Effector CD8-positive, alpha-beta T cell (primary cell): ENCODE measurements at regions not wholly inside any gene's neighbourhood (a gene's known extent, or its start where the extent isn't known, plus 50 kb on each side); places are given as distances from the start of the nearest gene placed in this dataset.

Experiments
- DNase-seq: peaks from one replicate; lab custom pipeline; 2025; lab: John Stamatoyannopoulos, UW

DNA sequence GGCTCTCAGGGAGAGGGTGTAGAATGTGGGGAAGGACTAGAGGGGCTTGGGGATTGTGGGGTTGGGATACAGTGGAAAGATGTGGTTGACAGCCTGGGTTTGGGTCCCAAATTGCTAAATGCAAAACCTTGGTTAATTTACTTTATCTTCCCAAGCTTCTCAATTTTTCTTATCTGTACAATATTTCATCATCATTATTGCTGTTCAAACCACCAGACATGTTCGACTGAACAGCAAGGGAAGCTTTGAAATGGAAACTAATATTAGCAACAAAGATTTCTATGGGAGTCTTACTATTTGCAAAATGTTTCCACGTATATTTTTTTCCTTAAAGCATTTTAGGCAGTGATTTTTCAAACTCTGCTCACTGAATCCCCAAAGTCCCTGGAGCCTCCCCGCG lies 67.0 kb upstream of the KAZN start:
- DNase-seq, result no peak

DNA sequence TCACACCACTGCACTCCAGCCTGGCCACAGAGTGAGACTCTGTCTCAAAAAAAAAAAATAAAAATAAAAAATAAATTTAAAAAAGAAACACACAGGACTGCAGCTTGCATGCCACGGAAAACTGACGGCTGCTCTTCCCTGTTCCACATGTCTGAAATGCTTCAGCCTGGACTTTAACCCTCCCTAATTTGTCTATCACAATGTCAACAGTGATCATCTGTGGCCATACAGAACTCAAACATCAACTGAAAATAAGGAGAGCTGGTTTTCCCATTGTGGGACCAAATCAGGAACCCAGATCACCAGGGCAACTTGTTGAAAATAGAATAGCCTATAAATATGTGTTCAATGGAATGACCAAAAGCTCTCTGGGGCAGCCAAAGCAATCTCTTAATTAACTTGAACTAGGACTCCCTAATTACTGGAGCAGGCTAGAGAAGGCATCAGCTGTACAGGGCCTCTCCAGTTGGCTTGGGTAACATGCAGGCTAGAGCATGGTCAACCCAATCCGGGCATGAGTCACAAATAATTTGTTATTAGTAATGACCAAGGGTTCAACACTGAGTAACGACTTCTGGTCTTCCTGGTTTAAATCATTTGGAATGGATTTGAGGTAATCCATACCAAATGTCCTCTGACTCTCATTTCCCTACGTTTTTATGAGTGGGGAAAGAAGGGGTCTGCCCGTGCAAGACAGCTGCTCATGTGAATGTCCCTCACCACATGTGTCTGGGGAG lies 62.7 kb upstream of the KAZN start:
- no peak for DNase-seq

DNA sequence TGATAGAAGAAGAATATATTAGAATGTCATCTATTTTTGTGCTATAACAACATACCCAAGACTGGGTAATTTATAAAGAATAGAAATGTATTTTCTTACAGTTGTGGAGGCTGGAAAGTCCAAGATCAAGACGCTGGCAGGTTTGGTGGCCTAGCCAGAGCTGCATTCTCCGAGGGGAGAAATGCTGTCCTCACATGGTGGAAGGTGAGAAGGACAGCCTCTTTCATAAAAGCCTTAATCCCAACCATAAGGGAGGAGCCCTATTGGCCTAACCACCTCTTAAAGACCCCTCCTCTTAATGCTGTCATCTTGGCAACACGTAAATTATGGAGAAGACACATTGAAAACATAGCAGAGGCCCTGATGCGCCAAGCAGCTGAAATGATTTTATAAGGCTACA lies 60.1 kb upstream of the KAZN start:
- no peak for DNase-seq

DNA sequence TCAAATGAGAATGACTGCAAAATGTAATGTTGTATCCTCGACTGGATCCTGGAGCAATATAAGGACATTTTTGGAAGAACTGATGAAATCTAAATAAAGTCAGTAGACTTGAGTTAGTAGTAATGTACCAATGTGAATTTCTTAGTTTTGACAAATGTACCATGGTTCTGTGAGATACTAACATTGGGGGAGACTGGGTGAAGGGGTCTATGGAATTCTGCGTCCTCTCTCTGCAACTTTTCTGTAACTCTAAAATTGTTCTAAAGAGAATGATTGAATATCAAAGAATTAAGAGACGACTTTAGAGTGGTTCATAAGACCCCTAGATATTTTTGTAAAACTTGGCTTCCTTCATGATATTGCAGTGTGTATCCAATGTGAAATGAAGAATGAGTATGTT lies 59.2 kb upstream of the KAZN start:
- no peak for DNase-seq

DNA sequence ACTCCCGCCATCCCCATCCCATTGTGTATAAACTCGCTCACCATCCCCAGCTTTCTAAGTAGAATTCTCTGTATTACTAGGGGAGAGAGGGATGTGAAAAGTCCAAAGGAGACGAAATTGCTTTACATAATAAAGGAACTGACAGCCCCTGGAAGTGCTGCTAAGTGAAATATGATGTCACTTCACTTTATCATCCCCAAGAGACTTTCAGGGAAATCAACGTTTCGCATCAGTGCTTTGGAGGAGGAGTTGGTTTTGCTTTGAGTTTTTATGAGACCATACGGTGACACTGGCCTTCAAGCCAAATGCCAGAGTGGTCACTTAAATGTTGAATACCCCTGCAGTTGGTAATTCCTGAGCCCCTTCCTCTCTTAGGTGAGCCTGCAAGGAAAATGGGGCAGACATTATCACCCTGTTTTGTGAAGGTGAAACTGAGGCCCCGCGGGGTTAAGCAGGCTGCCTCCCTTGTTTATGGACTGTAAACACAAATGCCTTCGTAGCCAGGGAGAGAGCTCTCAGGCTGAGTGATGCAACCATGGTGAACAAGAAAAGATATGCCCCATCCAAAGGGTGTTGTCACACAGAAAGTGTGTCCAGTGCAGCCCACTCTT lies 58.4 kb upstream of the KAZN start:
- DNase-seq, result no peak

DNA sequence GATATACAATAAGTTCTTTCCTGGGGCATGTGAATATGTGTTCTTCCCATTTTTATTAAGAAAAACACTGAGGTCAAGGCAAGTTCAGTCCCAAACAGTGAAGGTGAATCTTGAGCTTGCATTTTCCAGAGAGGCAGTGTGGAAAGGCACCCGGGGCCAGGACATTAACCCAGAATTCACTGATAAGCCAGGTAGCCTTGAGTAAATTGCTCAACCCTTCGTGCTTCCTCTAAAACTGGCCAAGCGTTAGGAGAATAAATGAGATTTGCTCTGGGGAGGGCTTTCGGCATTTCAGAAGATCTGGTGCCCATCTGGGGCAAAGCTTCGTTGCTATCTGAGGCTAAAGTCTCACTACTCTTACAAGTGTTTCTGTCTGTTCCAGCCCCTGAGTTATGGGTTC lies 57.1 kb upstream of the KAZN start:
- no peak for DNase-seq

DNA sequence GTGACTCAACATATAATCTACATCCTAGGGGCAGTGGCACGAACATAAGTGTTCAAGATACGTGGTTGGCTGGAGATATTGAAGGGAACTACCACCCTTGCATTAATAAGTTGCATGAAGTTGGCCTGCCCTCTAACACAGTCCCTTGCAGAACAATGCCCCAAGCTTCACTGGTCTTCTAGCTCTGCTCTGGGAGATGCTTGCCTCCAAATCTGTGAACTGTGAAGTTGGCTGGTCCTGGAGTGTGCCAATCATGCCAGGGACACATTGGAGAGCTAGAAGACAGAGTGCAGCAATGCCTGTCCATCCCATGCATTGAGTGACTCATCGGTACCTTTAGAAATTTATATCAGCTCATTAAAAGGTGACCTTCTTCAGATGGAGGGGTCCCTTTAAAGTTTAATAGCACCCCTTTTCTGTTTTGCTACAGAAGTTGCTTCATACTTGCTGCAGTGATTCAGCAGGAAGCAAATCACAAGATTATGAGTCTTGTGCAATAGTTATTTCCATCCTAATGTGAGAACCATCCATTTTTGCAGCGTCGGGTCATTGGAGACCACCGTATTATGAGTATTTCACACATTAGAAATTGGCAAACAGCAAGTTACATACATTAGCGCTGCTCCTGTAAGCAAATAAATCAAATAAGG lies 55.2 kb upstream of the KAZN start:
- no peak for DNase-seq

DNA sequence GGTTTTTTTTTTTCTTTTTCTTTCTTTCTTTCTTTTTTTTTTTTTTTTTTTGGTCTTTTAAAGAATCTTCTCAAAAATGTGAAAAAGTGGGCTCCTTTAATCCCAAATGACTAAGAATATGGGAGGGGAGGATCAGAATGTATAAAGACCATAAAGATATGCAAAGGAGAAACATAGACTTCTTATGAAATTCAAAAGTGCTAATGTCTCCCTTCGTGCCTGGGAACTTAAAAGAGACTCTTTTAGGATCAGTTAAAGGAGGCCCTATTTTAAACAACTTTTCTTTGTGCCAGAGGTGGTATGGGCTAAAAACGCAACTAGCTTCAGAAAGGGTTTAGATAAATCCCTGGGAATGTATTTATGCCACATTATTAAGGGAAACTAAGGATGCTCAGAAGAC lies 54.2 kb upstream of the KAZN start:
- no peak for DNase-seq

DNA sequence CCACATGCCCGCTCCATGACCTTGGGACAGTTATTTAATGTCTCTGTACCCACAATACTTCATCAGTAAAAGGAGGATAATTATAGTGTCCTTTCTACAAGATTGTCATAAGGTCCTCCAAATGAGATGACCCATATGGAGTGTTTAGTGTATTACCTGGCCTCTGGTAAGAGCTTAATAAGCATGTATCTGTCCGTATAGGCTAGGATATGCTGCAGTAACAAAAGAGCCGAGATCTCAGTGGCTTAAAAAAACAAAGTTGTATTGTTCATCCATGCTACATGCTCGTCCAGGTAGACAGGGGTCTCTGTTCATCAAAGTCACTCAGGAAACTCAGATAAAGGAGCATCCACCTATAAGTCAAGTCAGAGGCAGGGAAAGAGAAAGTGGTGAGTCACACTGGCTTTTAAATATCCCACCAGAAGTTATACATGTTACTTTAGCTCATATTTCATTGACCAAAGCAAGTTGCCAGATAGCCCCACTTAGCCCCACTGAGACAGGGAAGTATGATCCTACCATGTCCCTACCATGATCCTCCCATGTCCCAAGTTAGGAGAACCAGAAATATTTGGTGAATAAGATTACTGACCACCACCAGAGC lies 53.0 kb upstream of the KAZN start:
- no peak for DNase-seq

DNA sequence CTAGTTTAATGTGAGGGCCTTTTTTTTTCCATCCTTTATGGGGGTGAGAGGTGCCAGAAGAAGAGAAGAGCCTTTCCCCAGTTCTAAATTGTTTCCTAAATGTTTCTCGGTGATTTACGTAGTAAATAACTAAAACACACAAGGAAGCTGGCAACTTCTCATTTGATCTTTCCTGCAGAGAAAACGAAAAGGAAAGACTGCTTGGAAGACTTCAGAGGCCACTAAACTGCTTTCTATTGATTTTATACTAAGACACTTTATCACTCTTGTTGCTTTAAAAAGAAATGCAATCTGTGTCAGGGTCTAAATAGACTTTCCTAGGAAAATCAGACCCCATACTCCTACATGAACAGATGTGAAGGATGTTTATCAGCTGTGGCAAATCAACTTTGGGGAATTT lies 52.1 kb upstream of the KAZN start:
- no peak for DNase-seq
